ENCODE measurements at regions not wholly inside any gene's neighbourhood (a gene's known extent, or its start where the extent isn't known, plus 50 kb on each side); places are given as distances from the start of the nearest gene placed in this dataset.

DNA sequence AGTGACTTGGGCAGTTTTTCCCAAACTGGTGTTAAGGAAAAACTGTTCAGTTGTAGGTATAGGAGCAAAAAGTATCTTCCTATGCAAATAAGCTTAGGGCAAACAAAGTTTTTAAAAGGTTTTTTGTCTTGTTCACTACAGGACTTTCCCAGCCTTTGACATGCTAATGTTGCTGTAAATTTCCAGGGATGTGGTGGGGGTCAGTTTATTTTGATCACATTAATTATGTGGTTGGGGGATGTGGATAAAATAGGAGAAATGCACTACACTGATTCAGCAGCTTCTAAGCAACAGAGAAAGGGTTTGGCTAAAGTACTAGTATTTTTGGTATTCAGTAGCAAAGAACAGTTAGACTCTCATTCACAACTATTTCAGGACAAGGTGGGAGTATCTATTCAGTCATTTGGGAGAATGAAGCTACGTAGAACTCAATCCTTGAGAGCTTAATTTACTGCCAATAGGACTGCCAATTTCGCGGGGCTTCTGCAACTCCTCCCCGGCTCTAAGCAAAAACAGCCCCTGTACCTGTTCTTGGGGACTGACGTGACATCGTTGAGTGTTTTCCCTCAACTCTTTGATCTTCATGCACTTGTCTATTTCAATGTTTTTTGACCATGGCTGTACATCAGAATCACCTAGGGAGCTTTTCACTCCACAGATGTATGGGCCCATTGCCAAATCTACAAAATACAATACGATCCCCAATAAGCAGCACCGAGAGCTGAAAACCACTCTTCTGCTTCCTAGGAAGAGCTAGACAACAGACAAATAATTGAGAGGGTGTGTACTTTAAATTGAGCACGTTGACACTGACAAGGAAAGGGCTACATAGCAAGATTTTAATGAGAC, 94.8 kb upstream of the NHSL1 start:
- no TSS peak for BruUV-seq (replicated peaks)
- intact Hi-C loops (cut with micrococcal nuclease) (loop anchor here (1.0 to 5.0 kb wide), 7 partner anchors 48 to 378 kb away; partner anchors contain the start of genes CCDC28A and HEBP2), dilution Hi-C loops (cut with MboI; ENCODE audit: extremely low pct_ligation_motif_present, low sequenced_read_pairs) (no loop called here)
- FAIRE-seq (no peak), DNase-seq (ENCODE audit: low read depth, low spot score) (no peak)
- Histone ChIP-seq H3K4me1 (ENCODE audit: control insufficient read depth, extremely low read depth, insufficient read depth, low read length) (peaks cover 56% of the 10 kb centered on the region), H3K27me3 (ENCODE audit: control insufficient read depth in 2 of 2, insufficient read depth in 2 of 2, low read length in 2 of 2) (no peaks in the 10 kb centered on the region), H3K79me2 (ENCODE audit: control insufficient read depth, insufficient read depth, low read length) (peaks cover 35% of the 10 kb centered on the region), H2AFZ (ENCODE audit: low read depth, low read length) (no peak overlapping the region), H3K9ac (replicated peaks; ENCODE audit: extremely low read depth, insufficient read depth, low read length) (peak overlapping the region; percentile 84), H3K9me3 (replicated peaks; ENCODE audit: control insufficient read depth, insufficient read depth, low read length) (no peaks in the 10 kb centered on the region), H4K20me1 (replicated peaks; ENCODE audit: control insufficient read depth, extremely low read depth, insufficient read depth, low read length) (no peaks in the 10 kb centered on the region), H3K36me3 (ENCODE audit: control insufficient read depth in 2 of 2, extremely low read depth in 1 of 2, insufficient read depth in 2 of 2, low read length in 2 of 2) (no peaks in the 10 kb centered on the region), H3K4me3 (replicated peaks in 1 of 3; ENCODE audit: insufficient read depth in 1 of 3, low read depth in 1 of 3, low read length in 3 of 3) (no peak overlapping the region), H3K4me2 (ENCODE audit: insufficient read depth, low read length) (peak overlapping the region; percentile 59), H3K9me1 (replicated peaks; ENCODE audit: control insufficient read depth, extremely low read depth, insufficient read depth, low read length) (no peaks in the 10 kb centered on the region), H3K27ac (ENCODE audit: insufficient read depth, low read depth, low read length) (peak overlapping the region; percentile 96)
- ChIA-PET CTCF (interaction anchor here (0.9 to 4.9 kb wide), 4 partner anchors 70 to 771 kb away, joined by 4 to 33 read pairs (median 8); no protein-coding TSS in a partner anchor), POLR2A (no interaction called here)
- TF ChIP-seq, protein P1, sequence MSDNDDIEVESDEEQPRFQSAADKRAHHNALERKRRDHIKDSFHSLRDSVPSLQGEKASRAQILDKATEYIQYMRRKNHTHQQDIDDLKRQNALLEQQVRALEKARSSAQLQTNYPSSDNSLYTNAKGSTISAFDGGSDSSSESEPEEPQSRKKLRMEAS (IDR thresholded peaks at IDR 0.05; ENCODE audit: insufficient read depth, insufficient read length) = no peak
- TF ChIP-seq GATA2 (IDR thresholded peaks at IDR 0.05; ENCODE audit: insufficient read depth, insufficient read length, low read depth, low read length) (no peak), FOS (IDR thresholded peaks at IDR 0.05; ENCODE audit: borderline replicate concordance, insufficient read depth, low read length) (no peak), POLR2AphosphoS5 (IDR thresholded peaks at IDR 0.05; ENCODE audit: insufficient read depth, low read depth, low read length) (no peak), POLR2A (IDR thresholded peaks at IDR 0.05; ENCODE audit: low read depth, low read length) (no peak), EZH2 (IDR thresholded peaks at IDR 0.05; ENCODE audit: borderline replicate concordance, low read depth, low read length, severe bottlenecking) (no peak), MYC (IDR thresholded peaks at IDR 0.05; ENCODE audit: low read depth, low read length) (no peak), JUN (IDR thresholded peaks at IDR 0.05; ENCODE audit: borderline replicate concordance, insufficient read depth, insufficient read length, low read depth) (no peak)
- TF ChIP-seq, protein P2, sequence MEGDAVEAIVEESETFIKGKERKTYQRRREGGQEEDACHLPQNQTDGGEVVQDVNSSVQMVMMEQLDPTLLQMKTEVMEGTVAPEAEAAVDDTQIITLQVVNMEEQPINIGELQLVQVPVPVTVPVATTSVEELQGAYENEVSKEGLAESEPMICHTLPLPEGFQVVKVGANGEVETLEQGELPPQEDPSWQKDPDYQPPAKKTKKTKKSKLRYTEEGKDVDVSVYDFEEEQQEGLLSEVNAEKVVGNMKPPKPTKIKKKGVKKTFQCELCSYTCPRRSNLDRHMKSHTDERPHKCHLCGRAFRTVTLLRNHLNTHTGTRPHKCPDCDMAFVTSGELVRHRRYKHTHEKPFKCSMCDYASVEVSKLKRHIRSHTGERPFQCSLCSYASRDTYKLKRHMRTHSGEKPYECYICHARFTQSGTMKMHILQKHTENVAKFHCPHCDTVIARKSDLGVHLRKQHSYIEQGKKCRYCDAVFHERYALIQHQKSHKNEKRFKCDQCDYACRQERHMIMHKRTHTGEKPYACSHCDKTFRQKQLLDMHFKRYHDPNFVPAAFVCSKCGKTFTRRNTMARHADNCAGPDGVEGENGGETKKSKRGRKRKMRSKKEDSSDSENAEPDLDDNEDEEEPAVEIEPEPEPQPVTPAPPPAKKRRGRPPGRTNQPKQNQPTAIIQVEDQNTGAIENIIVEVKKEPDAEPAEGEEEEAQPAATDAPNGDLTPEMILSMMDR (IDR thresholded peaks at IDR 0.05; ENCODE audit: extremely low read depth in 1 of 2, insufficient read depth in 1 of 2, low read depth in 1 of 2, low read length in 2 of 2) = no peak

Data from endothelial cell of umbilical vein (primary cell).